Amygdala (tissue), 56 donors: ENCODE measurements at regions not wholly inside any gene's neighbourhood (a gene's known extent, or its start where the extent isn't known, plus 50 kb on each side); places are given as distances from the start of the nearest gene placed in this dataset.

Experiments used
- DNase-seq, 56 donors: peaks; one replicate each; lab custom pipeline; 2025; lab: John Stamatoyannopoulos, UW

DNA sequence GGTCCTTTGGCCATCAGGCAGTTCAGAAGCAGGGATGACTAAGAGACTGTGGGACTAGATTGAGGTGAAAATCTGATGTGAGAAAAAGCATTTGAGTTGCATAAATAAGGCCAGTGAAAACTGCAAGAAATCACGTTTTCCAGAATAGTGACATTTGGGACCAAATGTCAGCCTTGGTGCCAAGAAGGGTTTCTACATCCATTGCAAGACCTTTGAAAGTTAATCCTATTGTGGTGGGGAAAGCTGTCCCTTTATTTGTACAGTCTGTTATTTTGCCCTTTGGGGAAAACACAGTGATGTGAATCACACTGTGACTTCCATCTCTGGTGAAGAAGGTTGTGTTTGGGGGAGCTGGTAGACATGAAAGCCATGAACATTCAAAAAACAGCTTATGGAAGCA is 153.5 kb upstream of the SIX2 start:
- DNase-seq, result no peak

DNA sequence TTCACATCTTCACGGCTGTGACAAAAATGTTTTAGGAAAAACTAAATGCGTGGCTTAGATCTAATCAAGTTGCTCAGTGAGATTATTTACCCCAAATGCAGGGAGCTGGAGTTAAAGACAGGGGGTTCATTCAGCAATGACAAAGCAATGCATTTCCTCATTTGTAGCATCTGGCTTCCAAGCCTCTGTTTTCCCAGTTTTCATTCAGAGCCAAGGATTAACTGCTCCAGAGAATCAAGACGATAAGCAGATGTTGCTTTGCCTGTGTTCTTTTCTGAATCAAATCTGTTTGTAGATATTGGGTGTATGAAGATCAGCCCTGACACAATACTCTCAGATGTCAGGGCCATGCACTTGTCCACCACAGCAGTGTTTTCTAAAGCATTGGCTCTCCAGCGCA is 147.4 kb upstream of the SIX2 start:
- no peak for DNase-seq

- no peak for DNase-seq
Observed at GRCh38 chr2:45154606-45155155, 145.4 kb upstream of the SIX2 start.

GRCh38 chr2:45154144-45154543 is 144.9 kb upstream of the SIX2 start:
- DNase-seq, result no peak

DNA sequence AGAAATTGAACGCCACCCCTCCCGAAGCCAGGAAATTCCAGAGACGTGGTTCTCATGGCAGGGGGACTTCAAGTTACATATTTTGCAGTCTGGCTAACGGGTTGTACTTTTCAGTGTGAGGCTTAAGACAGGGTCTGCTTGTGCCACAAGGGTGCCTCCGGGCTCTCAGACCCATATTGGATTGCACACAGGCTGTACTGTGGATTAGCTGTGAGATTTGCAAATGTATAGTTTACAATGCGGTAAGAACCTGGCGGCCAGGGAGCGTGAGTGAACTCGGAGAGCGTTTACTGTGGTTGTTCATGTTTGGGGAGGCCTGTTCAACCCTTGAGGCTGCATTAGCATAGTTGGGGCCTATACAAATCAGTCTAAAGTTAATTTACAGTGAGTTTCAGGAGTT is 143.9 kb upstream of the SIX2 start:
- DNase-seq, result no peak

DNA sequence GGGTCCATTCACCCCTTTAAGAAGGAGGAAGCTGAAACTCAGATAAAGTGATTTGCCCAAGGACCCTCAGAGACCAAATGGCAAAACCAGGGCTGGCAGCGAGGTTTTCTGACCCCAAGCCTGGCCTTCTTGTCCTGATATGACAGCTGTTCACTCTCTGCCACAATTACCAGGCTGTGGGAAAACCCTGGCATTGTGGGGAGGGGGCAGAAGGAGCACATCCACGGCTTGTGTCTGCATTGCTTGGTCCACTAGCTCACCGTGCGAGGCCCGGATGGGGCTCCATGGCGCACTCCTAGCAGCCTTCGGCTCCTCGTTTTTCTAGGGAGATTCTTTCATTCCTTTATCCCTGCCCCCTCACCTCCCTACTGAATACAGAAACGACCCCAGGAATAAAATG is 143.4 kb upstream of the SIX2 start:
- DNase-seq, result no peak

DNA sequence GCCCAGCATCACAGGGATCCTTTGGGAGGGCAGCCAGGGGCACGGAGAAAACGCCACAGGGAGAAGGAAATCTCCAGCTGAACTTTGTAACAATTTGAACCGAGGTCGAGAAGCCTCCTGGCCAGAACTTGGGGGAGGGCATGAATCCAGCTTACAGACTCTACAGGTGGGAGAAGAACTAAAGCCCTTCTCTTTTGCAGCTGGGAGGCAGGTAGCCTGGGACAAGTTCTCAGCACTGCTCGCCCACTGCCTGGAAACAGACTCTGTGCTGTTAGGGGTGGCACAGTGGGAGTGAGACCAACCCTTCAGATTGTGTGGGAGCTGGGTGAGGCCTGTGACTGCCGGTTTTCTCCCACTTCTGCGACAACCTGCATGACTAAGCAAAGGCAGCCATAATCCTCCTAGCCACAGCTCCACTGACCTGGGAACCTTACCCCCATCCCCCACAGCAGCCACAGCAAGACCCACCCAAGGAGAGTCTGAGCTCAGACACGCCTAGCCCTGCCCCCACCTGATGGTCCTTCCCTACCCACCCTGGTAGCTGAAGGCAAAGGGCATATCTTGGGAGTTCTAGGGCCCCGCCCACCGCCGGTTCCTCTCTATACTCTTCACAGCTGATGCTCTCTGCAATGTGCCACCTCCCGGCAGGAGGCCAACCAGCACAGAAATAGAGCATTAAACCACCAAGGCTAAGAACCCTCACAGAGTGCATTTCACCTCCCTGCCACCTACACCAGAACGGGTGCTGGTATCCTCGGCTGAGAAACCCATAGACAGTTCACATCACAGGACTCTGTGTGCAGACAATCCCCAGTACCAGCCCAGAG is 136.0 kb upstream of the SIX2 start:
- DNase-seq, result no peak

GRCh38 chr2:45141883-45142866 is 132.9 kb upstream of the SIX2 start:
- DNase-seq, result no peak

- DNase-seq, result no peak
Observed at GRCh38 chr2:45140675-45141074, 131.4 kb upstream of the SIX2 start.

- no peak for DNase-seq
Observed at GRCh38 chr2:45138904-45139303, 129.7 kb upstream of the SIX2 start.

DNA sequence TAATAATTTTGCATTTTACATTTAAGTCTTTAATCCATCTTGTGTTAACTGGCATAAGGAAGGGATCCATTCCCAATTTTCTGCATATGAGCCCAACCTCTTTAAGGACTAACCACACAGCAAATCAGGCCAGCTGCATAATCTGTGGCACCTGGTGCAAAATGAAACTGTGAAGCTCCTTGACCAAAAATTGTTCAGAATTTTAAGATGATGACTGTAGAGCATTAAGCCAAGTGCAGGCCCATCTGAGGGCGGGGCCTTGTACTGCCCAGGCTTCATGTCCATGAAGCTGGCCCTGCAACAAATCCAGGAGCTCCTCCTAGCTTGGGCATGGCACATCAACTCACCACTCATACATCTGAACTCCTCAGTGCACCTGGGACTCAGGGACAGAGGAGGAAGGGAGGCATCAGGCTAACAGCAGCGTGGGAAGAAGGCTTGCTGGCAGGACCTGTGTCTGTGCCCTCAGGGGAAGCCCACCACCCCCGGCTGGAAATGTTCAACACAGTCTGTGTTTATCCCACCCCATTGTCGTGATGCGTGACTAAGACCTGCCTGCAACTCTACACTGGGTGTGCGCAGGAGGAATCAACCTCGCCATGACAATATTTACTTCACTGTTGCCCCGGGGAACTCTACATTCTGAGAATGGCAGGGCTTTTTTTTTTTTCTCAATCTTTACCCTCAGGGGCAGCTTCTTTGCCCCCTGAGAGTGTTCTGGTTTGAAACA is 128.9 kb upstream of the SIX2 start:
- DNase-seq, result no peak

GRCh38 chr2:45134726-45135125 is 125.5 kb upstream of the SIX2 start:
- DNase-seq, result no peak

DNA sequence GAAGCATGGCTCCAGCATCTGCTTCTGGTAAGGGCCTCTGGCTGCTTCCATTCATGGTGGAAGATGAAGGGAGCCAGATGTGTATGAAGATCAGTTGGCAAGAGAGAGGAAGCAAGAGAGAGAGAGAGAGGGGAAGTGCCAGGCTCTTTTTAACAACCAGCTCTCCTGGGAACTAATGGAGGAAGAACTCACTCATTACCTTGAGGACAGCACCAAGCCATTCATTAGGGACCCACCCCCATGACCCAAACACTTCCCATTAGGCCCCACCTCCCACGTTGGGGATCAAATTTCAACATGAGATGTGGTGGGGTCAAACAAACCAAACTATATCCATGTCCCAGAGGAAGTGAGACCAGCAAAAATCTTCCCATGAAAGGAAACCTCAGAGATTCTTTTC is 124.8 kb upstream of the SIX2 start:
- DNase-seq, result no peak

DNA sequence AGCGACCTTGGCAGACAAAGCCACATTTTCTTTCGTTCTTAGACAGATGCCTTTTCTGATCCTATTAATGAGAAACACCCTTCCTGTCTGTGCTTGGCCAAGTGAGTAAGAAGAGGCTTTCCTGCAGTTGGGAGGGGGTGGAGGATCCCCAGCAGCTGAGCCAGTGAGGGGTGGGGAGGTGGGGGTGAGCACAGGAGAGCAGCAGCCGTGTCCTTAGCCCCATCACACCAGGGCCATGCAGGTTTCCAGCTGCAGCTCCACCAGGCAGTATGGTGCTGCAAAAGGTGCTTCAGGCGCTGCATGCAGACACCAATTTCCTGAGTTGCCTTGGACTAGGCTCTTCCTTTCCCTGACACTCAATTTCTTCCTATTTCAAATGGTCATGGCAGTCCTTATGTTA is 123.3 kb upstream of the SIX2 start:
- DNase-seq, result no peak

DNA sequence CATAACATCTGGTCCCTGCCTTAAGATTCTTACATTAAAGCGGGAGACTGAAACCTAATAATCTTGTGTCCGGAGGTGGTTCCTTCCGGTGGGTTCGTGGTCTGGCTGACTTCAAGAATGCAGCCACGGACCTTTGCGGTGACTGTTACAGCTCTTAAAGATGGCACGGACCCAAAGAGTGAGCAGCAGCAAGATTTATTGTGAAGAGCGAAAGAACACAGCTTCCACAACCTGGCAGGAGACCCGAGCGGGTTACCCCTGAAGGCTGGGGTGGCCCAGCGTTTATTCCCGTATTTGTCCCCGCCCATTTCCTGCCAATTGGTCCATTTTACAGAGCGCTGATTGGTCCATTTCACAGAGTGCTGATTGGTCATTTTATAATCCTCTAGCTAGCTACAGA is 122.3 kb upstream of the SIX2 start:
- DNase-seq, result no peak

GRCh38 chr2:45130736-45131135 is 121.5 kb upstream of the SIX2 start:
- DNase-seq, result no peak

DNA sequence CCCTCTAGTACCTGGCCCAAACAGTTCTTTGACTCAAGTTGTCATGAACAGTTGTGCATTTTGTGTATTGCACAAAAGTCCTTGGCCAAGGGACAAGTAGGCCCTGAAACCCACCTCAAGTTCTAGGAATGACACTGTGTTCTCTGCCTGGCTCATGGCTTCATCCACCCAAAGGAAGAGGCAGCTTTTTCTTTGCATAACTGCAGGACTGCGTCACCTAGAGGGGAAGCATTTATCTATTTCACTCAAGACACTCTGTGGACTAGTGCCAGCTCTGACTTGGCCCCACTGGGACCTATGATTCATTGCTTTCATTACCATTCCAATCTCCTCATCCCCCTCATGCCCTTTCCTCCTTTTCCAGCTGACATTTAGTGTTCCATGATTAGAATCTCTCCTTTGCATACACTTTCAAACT is 119.3 kb upstream of the SIX2 start:
- no peak for DNase-seq

GRCh38 chr2:45127891-45128290 is 118.6 kb upstream of the SIX2 start:
- no peak for DNase-seq

DNA sequence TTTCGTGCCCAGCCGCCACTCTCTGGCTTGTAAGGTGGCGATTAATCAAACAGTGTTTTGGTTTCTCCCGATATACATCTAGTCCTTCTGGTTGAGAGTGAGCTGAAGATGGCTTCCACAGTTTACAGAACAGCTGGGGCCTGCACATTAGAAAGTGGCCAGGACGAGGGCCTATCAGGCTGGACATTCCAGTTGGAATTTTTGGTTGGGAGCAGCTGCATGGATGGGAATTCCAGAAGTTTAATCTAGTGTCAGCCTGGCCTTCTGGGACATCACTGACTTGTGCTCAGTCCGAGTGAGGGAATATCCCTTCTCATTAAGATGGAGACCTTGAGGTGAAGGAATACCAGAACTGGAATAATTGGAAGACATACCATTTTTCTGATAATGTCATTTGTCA is 118.1 kb upstream of the SIX2 start:
- no peak for DNase-seq

DNA sequence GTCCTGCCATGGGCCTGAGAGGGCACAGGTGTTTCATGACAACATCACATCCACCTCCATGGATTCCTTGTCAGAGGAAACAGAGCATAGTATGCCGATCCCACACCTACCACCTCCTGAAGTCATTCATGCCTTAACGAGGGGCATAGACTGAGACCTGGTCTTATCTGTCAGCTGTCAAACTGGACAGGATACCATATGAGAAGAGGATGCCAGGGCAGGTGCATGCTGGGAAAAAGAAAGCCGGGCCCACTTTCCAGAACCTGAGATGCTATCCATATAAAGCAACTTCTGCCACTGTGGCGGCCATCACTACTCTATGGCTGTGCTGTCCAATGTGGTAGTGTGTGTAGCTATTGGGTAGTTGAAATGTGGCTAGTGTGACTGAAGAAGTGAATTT is 116.0 kb upstream of the SIX2 start:
- no peak for DNase-seq

DNA sequence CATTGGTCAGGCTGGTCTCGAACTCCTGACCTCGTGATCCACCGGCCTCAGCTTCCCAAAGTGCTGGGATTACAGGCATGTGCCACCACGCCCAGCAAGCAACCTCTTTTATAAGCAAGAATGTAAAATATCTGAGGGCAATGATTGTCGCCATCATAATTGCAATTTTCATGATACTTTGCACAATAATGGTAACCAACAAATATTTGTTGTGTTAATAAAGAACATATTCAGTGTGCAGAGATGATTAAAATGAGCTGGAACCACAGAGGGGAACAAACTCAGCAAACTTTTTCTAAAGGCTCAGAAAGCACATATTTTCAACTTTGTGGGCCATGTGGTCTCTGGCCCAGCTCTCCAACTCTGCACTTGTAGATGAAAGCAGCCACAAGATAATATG is 115.2 kb upstream of the SIX2 start:
- DNase-seq, result no peak
